Transverse colon (tissue), 4 donors: ENCODE measurements at regions not wholly inside any gene's neighbourhood (a gene's known extent, or its start where the extent isn't known, plus 50 kb on each side); places are given as distances from the start of the nearest gene placed in this dataset.

Experiments used
- DNase-seq: peaks from one replicate; pipeline ENCODE4 v3.0.0-alpha.2; 2019
- H3K27ac ChIP-seq, 4 donors: fragments of 200-600 bp; sonication (generic); 2 replicates each; pipeline ENCODE4 v1.5.1; 2016 to 2018; ENCODE audit warnings: inconsistent platforms in 4 of 4
- H3K27me3 ChIP-seq: fragments of 200-600 bp; sonication (generic); 2 replicates; pipeline ENCODE4 v1.5.1; 2017; ENCODE audit warnings: inconsistent platforms
- H3K36me3 ChIP-seq, 4 donors: fragments of 200-600 bp; sonication (generic); 2 replicates each; pipeline ENCODE4 v1.5.1; 2017 to 2019; ENCODE audit warnings: inconsistent platforms in 4 of 4
- H3K4me1 ChIP-seq, 4 donors: fragments of 200-600 bp; sonication (generic); 2 replicates each; pipeline ENCODE4 v1.5.1; 2017 to 2020; ENCODE audit warnings: inconsistent platforms in 4 of 4
- H3K4me3 ChIP-seq, 4 donors: fragments of 200-600 bp; sonication (generic); 1 replicate in 1 of 4; 2 replicates in 3 of 4; pipeline versions ENCODE4 v1.5.1 to v1.6.1; 2017 to 2019; ENCODE audit warnings: inconsistent platforms in 4 of 4
- H3K9me3 ChIP-seq, 2 donors: fragments of 200-600 bp; sonication (generic); 2 replicates each; pipeline ENCODE4 v1.5.1; 2017 to 2019; ENCODE audit warnings: inconsistent platforms in 2 of 2
- CTCF ChIP-seq, 5 experiments: fragments of 200-600 bp in 3 of 5; fragments of 450-650 bp in 2 of 5; sonication (generic) in 3 of 5; IDR thresholded peaks; 1 replicate in 2 of 5; 2 replicates in 3 of 5; pipeline ENCODE4 v1.5.1; 2016 to 2017; ENCODE audit warnings: antibody characterized with exemption in 5 of 5, inconsistent platforms in 3 of 5, mild to moderate bottlenecking in 2 of 5, moderate library complexity in 1 of 5
- EP300 ChIP-seq: sonication (generic); formaldehyde crosslinking; IDR thresholded peaks from one replicate; pipeline ENCODE4 v1.6.1; 2017; ENCODE audit warnings: antibody characterized with exemption, low read depth
- POLR2A ChIP-seq: fragments of 450-650 bp; IDR thresholded peaks from one replicate; pipeline ENCODE4 v1.6.1; 2016; ENCODE audit warnings: antibody characterized with exemption, mild to moderate bottlenecking, moderate library complexity
- POLR2AphosphoS5 ChIP-seq, 3 donors: sonication (generic); formaldehyde crosslinking; IDR thresholded peaks; one replicate each; pipeline ENCODE4 v1.6.1; 2016; ENCODE audit warnings: antibody characterized with exemption in 3 of 3
- WGBS, 2 donors: methylation state at CpG; one replicate each; pipeline ENCODE4 v1.1.5; 2018; ENCODE audit warnings: low coverage in 1 of 2; 5-methylcytosine and 5-hydroxymethylcytosine counted together
- in situ Hi-C, 4 donors: fragments of 200-750 bp; cut with MboI; loops; one replicate each; pipeline versions ENCODE4 v1.15.0 to v1.15.1; 2017; ENCODE audit warnings: low sequenced_read_pairs in 3 of 4, low pct_ligation_motif_present in 1 of 4, low pct_unique_long_range_greater_than_20kb in 1 of 4
- intact Hi-C: fragments of 100-400 bp; cut with DNase I; formaldehyde crosslinking; loops from one replicate; pipeline ENCODE4 v1.15.1; 2023; ENCODE audit warnings: low total_unique reads

GRCh38 chr17:71726341-71726740, 394.5 kb upstream of the SOX9 start:
- TF ChIP-seq CTCF (IDR thresholded peaks at IDR 0.05), result no peak
- no peak for TF ChIP-seq EP300
- TF ChIP-seq POLR2A, result no peak
- no peak for TF ChIP-seq POLR2AphosphoS5 (IDR thresholded peaks at IDR 0.05)
- Histone ChIP-seq H3K4me1 (no peaks in the 10 kb centered on the region), H3K9me3 (no peaks in the 10 kb centered on the region), H3K4me3 (no peak overlapping the region), H3K27ac (no peak overlapping the region), H3K36me3 (no peaks in the 10 kb centered on the region), H3K27me3 (no peaks in the 10 kb centered on the region)
- intact Hi-C loops, result loop anchor here (2.0 kb wide), 1 partner anchor 36 kb away; no protein-coding TSS in a partner anchor
- DNase-seq, result no peak
- 24 to 35% methylated on average over 5 of the region's 5 CpGs for WGBS, 2 donors
- in situ Hi-C loops, result no loop called here

GRCh38 chr17:71727292-71727691, 393.5 kb upstream of the SOX9 start:
- Histone ChIP-seq H3K27ac (no peak overlapping the region), H3K27me3 (no peaks in the 10 kb centered on the region), H3K9me3 (no peaks in the 10 kb centered on the region), H3K4me1 (no peaks in the 10 kb centered on the region), H3K36me3 (no peaks in the 10 kb centered on the region), H3K4me3 (no peak overlapping the region)
- in situ Hi-C loops (no loop called here), intact Hi-C loops (loop anchor here (2.0 kb wide), 1 partner anchor 36 kb away; no protein-coding TSS in a partner anchor)
- no peak for TF ChIP-seq POLR2A
- DNase-seq, result no peak
- WGBS, 2 donors, result 83% methylated on average over 4 to 5 of the region's 5 CpGs

- H3K36me3 ChIP-seq, result no peaks in the 10 kb centered on the region
- TF ChIP-seq POLR2AphosphoS5 (IDR thresholded peaks at IDR 0.05), result no peak
- no peak for TF ChIP-seq POLR2A
- TF ChIP-seq EP300, result no peak
- TF ChIP-seq CTCF (IDR thresholded peaks at IDR 0.05), result no peak
- intact Hi-C loops, result loop anchor here (2.0 kb wide), 1 partner anchor 37 kb away; no protein-coding TSS in a partner anchor
- in situ Hi-C loops, result no loop called here
- H3K27ac ChIP-seq, result no peak overlapping the region
- no peak for DNase-seq
- H3K4me1 ChIP-seq, result no peaks in the 10 kb centered on the region
- no peak overlapping the region for H3K4me3 ChIP-seq
- WGBS, 2 donors, result 90% methylated on average over 3 of the region's 3 CpGs
- H3K27me3 ChIP-seq, result no peaks in the 10 kb centered on the region
- no peaks in the 10 kb centered on the region for H3K9me3 ChIP-seq
Observed at GRCh38 chr17:71727723-71728122, 393.1 kb upstream of the SOX9 start.

GRCh38 chr17:71730871-71731270, 389.9 kb upstream of the SOX9 start:
- H3K27ac ChIP-seq, result no peak overlapping the region
- no peak overlapping the region for H3K4me3 ChIP-seq
- in situ Hi-C loops, result no loop called here
- no peak for TF ChIP-seq POLR2AphosphoS5 (IDR thresholded peaks at IDR 0.05)
- no peak for TF ChIP-seq EP300
- no peak for TF ChIP-seq POLR2A
- no peak for TF ChIP-seq CTCF (IDR thresholded peaks at IDR 0.05)
- WGBS, 2 donors, result 56 to 63% methylated on average over 1 of the region's 1 CpG
- H3K27me3 ChIP-seq, result no peaks in the 10 kb centered on the region
- DNase-seq, result no peak
- no peaks in the 10 kb centered on the region for H3K36me3 ChIP-seq
- no peaks in the 10 kb centered on the region for H3K4me1 ChIP-seq
- H3K9me3 ChIP-seq, result no peaks in the 10 kb centered on the region
- intact Hi-C loops, result no loop called here

- intact Hi-C loops, result no loop called here
- in situ Hi-C loops, result no loop called here
- no peaks in the 10 kb centered on the region for H3K27me3 ChIP-seq
Observed at GRCh38 chr17:71735893-71736292, 384.9 kb upstream of the SOX9 start.

More at GRCh38 chr17:71735893-71736292, 384.9 kb upstream of the SOX9 start:
- Histone ChIP-seq H3K4me3 (no peak overlapping the region), H3K4me1 (no peaks in the 10 kb centered on the region), H3K27ac (no peak overlapping the region), H3K9me3 (no peaks in the 10 kb centered on the region), H3K36me3 (no peaks in the 10 kb centered on the region)
- 69 to 91% methylated on average over 4 of the region's 4 CpGs for WGBS, 2 donors
- no peak for DNase-seq
- TF ChIP-seq EP300, result no peak
- TF ChIP-seq POLR2A, result no peak
- TF ChIP-seq CTCF (IDR thresholded peaks at IDR 0.05), result no peak
- TF ChIP-seq POLR2AphosphoS5 (IDR thresholded peaks at IDR 0.05), result no peak
